Stimulated activated CD4-positive, alpha-beta T cell treated with anti-CD3 and anti-CD28 coated beads, Interleukin-15, amount 100 ng/mL, for 24 hours (primary cell): ENCODE measurements at regions not wholly inside any gene's neighbourhood (a gene's known extent, or its start where the extent isn't known, plus 50 kb on each side); places are given as distances from the start of the nearest gene placed in this dataset.

ENCODE experiments used
- DNase-seq: peaks from one replicate; pipeline ENCODE4 v3.0.0-alpha.2; 2020

GRCh38 chr2:183291436-183291835 is 167.2 kb downstream of the NUP35 start:
- DNase-seq = no peak

- no peak for DNase-seq
Measured at GRCh38 chr2:183292028-183292427, 167.8 kb downstream of the NUP35 start.

- DNase-seq = no peak
Measured at GRCh38 chr2:183339311-183339710, 215.1 kb downstream of the NUP35 start.

- no peak for DNase-seq
Measured at GRCh38 chr2:183341057-183341456, 216.8 kb downstream of the NUP35 start.

GRCh38 chr2:183347969-183348368 is 223.7 kb downstream of the NUP35 start:
- no peak for DNase-seq

- no peak for DNase-seq
Measured at GRCh38 chr2:183348492-183348891, 224.2 kb downstream of the NUP35 start.

GRCh38 chr2:183349091-183349490 is 224.8 kb downstream of the NUP35 start:
- DNase-seq = no peak

GRCh38 chr2:183359867-183360266 is 235.6 kb downstream of the NUP35 start:
- DNase-seq = no peak

GRCh38 chr2:183371545-183371944 is 247.3 kb downstream of the NUP35 start:
- no peak for DNase-seq

- no peak for DNase-seq
Measured at GRCh38 chr2:183375821-183376220, 251.6 kb downstream of the NUP35 start.

- DNase-seq = no peak
Measured at GRCh38 chr2:183383854-183384253, 259.6 kb downstream of the NUP35 start.

GRCh38 chr2:183389546-183390080 is 265.4 kb downstream of the NUP35 start:
- no peak for DNase-seq

GRCh38 chr2:183390109-183390508 is 265.9 kb downstream of the NUP35 start:
- DNase-seq = no peak

- DNase-seq = no peak
Measured at GRCh38 chr2:183404392-183404791, 280.1 kb downstream of the NUP35 start.

- DNase-seq = no peak
Measured at GRCh38 chr2:183408562-183408961, 284.3 kb downstream of the NUP35 start.

- DNase-seq = no peak
Measured at GRCh38 chr2:183409662-183410061, 285.4 kb downstream of the NUP35 start.

- DNase-seq = no peak
Measured at GRCh38 chr2:183416753-183417152, 292.5 kb downstream of the NUP35 start.

- no peak for DNase-seq
Measured at GRCh38 chr2:183426825-183427224, 302.6 kb downstream of the NUP35 start.

GRCh38 chr2:183427558-183427957 is 303.3 kb downstream of the NUP35 start:
- DNase-seq = no peak

- no peak for DNase-seq
Measured at GRCh38 chr2:183428881-183429280, 304.6 kb downstream of the NUP35 start.

GRCh38 chr2:183438541-183438940 is 314.3 kb downstream of the NUP35 start:
- DNase-seq = no peak

GRCh38 chr2:183455056-183455455 is 330.8 kb downstream of the NUP35 start:
- no peak for DNase-seq

- DNase-seq = no peak
Measured at GRCh38 chr2:183456177-183456576, 331.9 kb downstream of the NUP35 start.

- no peak for DNase-seq
Measured at GRCh38 chr2:183458460-183458859, 334.2 kb downstream of the NUP35 start.

- no peak for DNase-seq
Measured at GRCh38 chr2:183459466-183459865, 335.2 kb downstream of the NUP35 start.

- no peak for DNase-seq
Measured at GRCh38 chr2:183463821-183464220, 339.6 kb downstream of the NUP35 start.
